Panc1 (cell line): ENCODE measurements at regions not wholly inside any gene's neighbourhood (a gene's known extent, or its start where the extent isn't known, plus 50 kb on each side); places are given as distances from the start of the nearest gene placed in this dataset.

Source experiments
- ATAC-seq: fragments of 200-7000 bp; cut with Tn5 transposase; 2 replicates; pipeline ENCODE4 v1.9.1; 2020; ENCODE audit warnings: mild to moderate bottlenecking, moderate library complexity
- BruUV-seq: library from RNA; stranded (reverse); fragments of 400-500 nt; replicated peaks from 2 replicates; lab custom pipeline; 2021; lab: Mats Ljungman, UMichigan
- CTCF ChIA-PET: fragments of 300-600 bp; sonication (Branson Sonifier 250); formaldehyde crosslinking; loops from one replicate; lab custom pipeline; 2022; ENCODE audit warnings: antibody characterized with exemption; lab: Charles Lee
- POLR2A ChIA-PET: fragments of 300-600 bp; sonication (Branson Sonifier 250); formaldehyde crosslinking; loops from one replicate; lab custom pipeline; 2022; ENCODE audit warnings: antibody characterized with exemption; lab: Charles Lee
- DNase-seq: peaks from one replicate; pipeline ENCODE4 v3.0.0-alpha.2; 2010; ENCODE audit warnings: low read depth, low spot score
- H3K27ac ChIP-seq: 2 replicates; pipeline ENCODE4 v1.5.1; 2011; ENCODE audit warnings: mild to moderate bottlenecking, low read length, inconsistent platforms
- H3K27me3 ChIP-seq: fragments of 200-500 bp; sonication (Bioruptor generic); 2 replicates; pipeline ENCODE4 v1.6.0; 2014; ENCODE audit warnings: low read length, inconsistent platforms; ENCODE audit not compliant: control insufficient read depth, insufficient read depth
- H3K36me3 ChIP-seq: fragments of 200-500 bp; sonication (Bioruptor generic); 2 replicates; pipeline ENCODE4 v1.5.1; 2014; ENCODE audit warnings: inconsistent platforms, mild to moderate bottlenecking, low read length, moderate library complexity; ENCODE audit not compliant: control insufficient read depth, insufficient read depth
- H3K4me1 ChIP-seq: 2 replicates; pipeline ENCODE4 v1.5.1; 2011; ENCODE audit warnings: inconsistent platforms, mild to moderate bottlenecking, low read length, moderate library complexity; ENCODE audit not compliant: control insufficient read depth, insufficient read depth
- H3K4me3 ChIP-seq, 2 experiments: 2 replicates each; pipeline ENCODE4 v1.5.1; 2011 to 2012; ENCODE audit warnings: low read depth in 2 of 2, low read length in 2 of 2, mild to moderate bottlenecking in 2 of 2, inconsistent platforms in 1 of 2, moderate library complexity in 1 of 2
- H3K9me3 ChIP-seq: fragments of 200-500 bp; sonication (Bioruptor generic); 2 replicates; pipeline ENCODE4 v1.5.1; 2014; ENCODE audit warnings: low read depth, mild to moderate bottlenecking, inconsistent platforms, low read length, moderate library complexity; ENCODE audit not compliant: control insufficient read depth, insufficient read depth
- POLR2AphosphoS5 ChIP-seq: IDR thresholded peaks from 2 replicates; pipeline ENCODE4 v1.6.1; 2012; ENCODE audit warnings: mild to moderate bottlenecking, low read depth, low read length, moderate library complexity
- SIN3A ChIP-seq: IDR thresholded peaks from 2 replicates; pipeline ENCODE4 v1.6.1; 2012; ENCODE audit warnings: low read depth, mild to moderate bottlenecking, low read length, moderate library complexity, borderline replicate concordance; ENCODE audit not compliant: insufficient read depth
- TCF7L2 ChIP-seq: IDR thresholded peaks from 2 replicates; pipeline ENCODE4 v1.6.1; 2011; ENCODE audit warnings: mild to moderate bottlenecking, low read depth, low read length, inconsistent platforms
- in situ Hi-C: cut with HindIII; loops from 2 replicates; pipeline ENCODE4 v1.10.0; 2016; ENCODE audit warnings: low sequenced_read_pairs, low pct_unique_long_range_greater_than_20kb
- intact Hi-C: fragments of 100-400 bp; cut with micrococcal nuclease; formaldehyde crosslinking; loops from one replicate; pipeline ENCODE4 v1.10.0; 2022; ENCODE audit not compliant: unreplicated experiment
- TF ChIP-seq, protein P1 (sequence below): fragments of 450-650 bp; IDR thresholded peaks from 2 replicates; pipeline ENCODE4 v1.5.1; 2017; ENCODE audit warnings: mild to moderate bottlenecking
- TF ChIP-seq, protein P2 (sequence below), 2 experiments: IDR thresholded peaks; 2 replicates each; pipeline ENCODE4 v1.6.1; 2011 to 2012; ENCODE audit warnings: low read depth in 2 of 2, control low read depth in 1 of 2, low read length in 1 of 2, mild to moderate bottlenecking in 1 of 2, moderate library complexity in 1 of 2; ENCODE audit not compliant: insufficient read depth in 1 of 2

- TF ChIP-seq, protein P1, sequence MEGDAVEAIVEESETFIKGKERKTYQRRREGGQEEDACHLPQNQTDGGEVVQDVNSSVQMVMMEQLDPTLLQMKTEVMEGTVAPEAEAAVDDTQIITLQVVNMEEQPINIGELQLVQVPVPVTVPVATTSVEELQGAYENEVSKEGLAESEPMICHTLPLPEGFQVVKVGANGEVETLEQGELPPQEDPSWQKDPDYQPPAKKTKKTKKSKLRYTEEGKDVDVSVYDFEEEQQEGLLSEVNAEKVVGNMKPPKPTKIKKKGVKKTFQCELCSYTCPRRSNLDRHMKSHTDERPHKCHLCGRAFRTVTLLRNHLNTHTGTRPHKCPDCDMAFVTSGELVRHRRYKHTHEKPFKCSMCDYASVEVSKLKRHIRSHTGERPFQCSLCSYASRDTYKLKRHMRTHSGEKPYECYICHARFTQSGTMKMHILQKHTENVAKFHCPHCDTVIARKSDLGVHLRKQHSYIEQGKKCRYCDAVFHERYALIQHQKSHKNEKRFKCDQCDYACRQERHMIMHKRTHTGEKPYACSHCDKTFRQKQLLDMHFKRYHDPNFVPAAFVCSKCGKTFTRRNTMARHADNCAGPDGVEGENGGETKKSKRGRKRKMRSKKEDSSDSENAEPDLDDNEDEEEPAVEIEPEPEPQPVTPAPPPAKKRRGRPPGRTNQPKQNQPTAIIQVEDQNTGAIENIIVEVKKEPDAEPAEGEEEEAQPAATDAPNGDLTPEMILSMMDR: no peak
- TF ChIP-seq POLR2AphosphoS5 (no peak), TCF7L2 (no peak), SIN3A (no peak)
- TF ChIP-seq, protein P2, sequence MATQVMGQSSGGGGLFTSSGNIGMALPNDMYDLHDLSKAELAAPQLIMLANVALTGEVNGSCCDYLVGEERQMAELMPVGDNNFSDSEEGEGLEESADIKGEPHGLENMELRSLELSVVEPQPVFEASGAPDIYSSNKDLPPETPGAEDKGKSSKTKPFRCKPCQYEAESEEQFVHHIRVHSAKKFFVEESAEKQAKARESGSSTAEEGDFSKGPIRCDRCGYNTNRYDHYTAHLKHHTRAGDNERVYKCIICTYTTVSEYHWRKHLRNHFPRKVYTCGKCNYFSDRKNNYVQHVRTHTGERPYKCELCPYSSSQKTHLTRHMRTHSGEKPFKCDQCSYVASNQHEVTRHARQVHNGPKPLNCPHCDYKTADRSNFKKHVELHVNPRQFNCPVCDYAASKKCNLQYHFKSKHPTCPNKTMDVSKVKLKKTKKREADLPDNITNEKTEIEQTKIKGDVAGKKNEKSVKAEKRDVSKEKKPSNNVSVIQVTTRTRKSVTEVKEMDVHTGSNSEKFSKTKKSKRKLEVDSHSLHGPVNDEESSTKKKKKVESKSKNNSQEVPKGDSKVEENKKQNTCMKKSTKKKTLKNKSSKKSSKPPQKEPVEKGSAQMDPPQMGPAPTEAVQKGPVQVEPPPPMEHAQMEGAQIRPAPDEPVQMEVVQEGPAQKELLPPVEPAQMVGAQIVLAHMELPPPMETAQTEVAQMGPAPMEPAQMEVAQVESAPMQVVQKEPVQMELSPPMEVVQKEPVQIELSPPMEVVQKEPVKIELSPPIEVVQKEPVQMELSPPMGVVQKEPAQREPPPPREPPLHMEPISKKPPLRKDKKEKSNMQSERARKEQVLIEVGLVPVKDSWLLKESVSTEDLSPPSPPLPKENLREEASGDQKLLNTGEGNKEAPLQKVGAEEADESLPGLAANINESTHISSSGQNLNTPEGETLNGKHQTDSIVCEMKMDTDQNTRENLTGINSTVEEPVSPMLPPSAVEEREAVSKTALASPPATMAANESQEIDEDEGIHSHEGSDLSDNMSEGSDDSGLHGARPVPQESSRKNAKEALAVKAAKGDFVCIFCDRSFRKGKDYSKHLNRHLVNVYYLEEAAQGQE (IDR thresholded peaks at IDR 0.05; ENCODE audit: insufficient read depth in 1 of 2, low read depth in 2 of 2, low read length in 1 of 2): no peak
- in situ Hi-C loops (no loop called here), intact Hi-C loops (no loop called here)
- H3K4me1 ChIP-seq: no peaks in the 10 kb centered on the region
- ChIA-PET POLR2A (no interaction called here), CTCF (no interaction called here)
- no peak overlapping the region for H3K4me3 ChIP-seq
- no peak for ATAC-seq
- no peaks in the 10 kb centered on the region for H3K36me3 ChIP-seq
- peaks cover 3% of the 10 kb centered on the region; the same call in 1 of the 2 replicates for H3K9me3 ChIP-seq
- peaks cover 5% of the 10 kb centered on the region for H3K27me3 ChIP-seq
- no TSS peak for BruUV-seq
- DNase-seq: no peak
- no peak overlapping the region for H3K27ac ChIP-seq
Measured at GRCh38 chr10:131511391-131511790, 199.9 kb upstream of the TCERG1L start.

GRCh38 chr10:131512852-131513251, 201.3 kb upstream of the TCERG1L start:
- H3K27ac ChIP-seq: no peak overlapping the region
- ChIA-PET POLR2A (no interaction called here), CTCF (no interaction called here)
- peaks cover 3% of the 10 kb centered on the region; the same call in 1 of the 2 replicates for H3K9me3 ChIP-seq
- peaks cover 5% of the 10 kb centered on the region for H3K27me3 ChIP-seq
- in situ Hi-C loops (no loop called here), intact Hi-C loops (no loop called here)
- no TSS peak for BruUV-seq
- TF ChIP-seq SIN3A (no peak), POLR2AphosphoS5 (no peak), TCF7L2 (no peak)
- TF ChIP-seq, protein P2 (IDR thresholded peaks at IDR 0.05; ENCODE audit: insufficient read depth in 1 of 2, low read depth in 2 of 2, low read length in 1 of 2): no peak
- TF ChIP-seq, protein P1: no peak
- no peak overlapping the region for H3K4me3 ChIP-seq
- H3K36me3 ChIP-seq: no peaks in the 10 kb centered on the region
- DNase-seq (no peak), ATAC-seq (no peak)
- no peaks in the 10 kb centered on the region for H3K4me1 ChIP-seq
